GM23338 (cell line): ENCODE measurements at regions not wholly inside any gene's neighbourhood (a gene's known extent, or its start where the extent isn't known, plus 50 kb on each side); places are given as distances from the start of the nearest gene placed in this dataset.

ENCODE experiments used
- ATAC-seq: fragments of 200-7000 bp; cut with Tn5 transposase; 3 replicates; pipeline ENCODE4 v1.9.1; 2020
- DNase-seq: peaks from one replicate; pipeline ENCODE4 v3.0.0-alpha.2; 2015; ENCODE audit warnings: low spot score
- H2AFZ ChIP-seq: fragments of 200-600 bp; sonication (generic); 2 replicates; pipeline ENCODE4 v1.8.0; 2016; ENCODE audit warnings: antibody characterized with exemption, mild to moderate bottlenecking, moderate library complexity
- H3F3A ChIP-seq: fragments of 200-600 bp; sonication (generic); replicated peaks from 2 replicates; pipeline ENCODE4 v1.8.0; 2017; ENCODE audit warnings: antibody characterized with exemption, mixed run types, low read depth
- H3K27ac ChIP-seq: fragments of 200-600 bp; sonication (generic); 2 replicates; pipeline ENCODE4 v1.6.1; 2016; ENCODE audit warnings: low read depth
- H3K27me3 ChIP-seq: fragments of 200-600 bp; sonication (generic); 2 replicates; pipeline ENCODE4 v1.8.0; 2016; ENCODE audit warnings: mild to moderate bottlenecking, mixed run types, moderate library complexity; ENCODE audit not compliant: insufficient read depth
- H3K36me3 ChIP-seq: fragments of 200-600 bp; sonication (generic); 2 replicates; pipeline ENCODE4 v1.8.0; 2016; ENCODE audit warnings: mild to moderate bottlenecking; ENCODE audit not compliant: insufficient read depth
- H3K4me1 ChIP-seq: fragments of 200-600 bp; sonication (generic); 2 replicates; pipeline ENCODE4 v1.8.0; 2016; ENCODE audit warnings: mild to moderate bottlenecking, moderate library complexity; ENCODE audit not compliant: insufficient read depth
- H3K4me2 ChIP-seq: fragments of 200-600 bp; sonication (generic); 2 replicates; pipeline ENCODE4 v1.7.1; 2017; ENCODE audit warnings: mixed run types
- H3K4me3 ChIP-seq: fragments of 200-600 bp; sonication (generic); 2 replicates; pipeline ENCODE4 v1.6.1; 2016; ENCODE audit warnings: mixed run types
- H3K79me2 ChIP-seq: fragments of 200-600 bp; sonication (generic); replicated peaks from 2 replicates; pipeline ENCODE4 v1.8.0; 2017; ENCODE audit warnings: mild to moderate bottlenecking; ENCODE audit not compliant: insufficient read depth
- H3K9me2 ChIP-seq: fragments of 200-600 bp; sonication (generic); 2 replicates; pipeline ENCODE4 v1.8.0; 2017; ENCODE audit not compliant: insufficient read depth
- H4K20me1 ChIP-seq: fragments of 200-600 bp; sonication (generic); replicated peaks from 2 replicates; pipeline ENCODE4 v1.8.0; 2017; ENCODE audit warnings: mild to moderate bottlenecking; ENCODE audit not compliant: insufficient read depth
- H3K27ac Mint-ChIP-seq: 2 replicates; pipeline ENCODE4 v1.8.0; 2020; ENCODE audit warnings: inconsistent platforms, mild to moderate bottlenecking, moderate library complexity, mixed read lengths
- H3K27me3 Mint-ChIP-seq: 3 replicates; pipeline ENCODE4 v1.8.0; 2022; ENCODE audit warnings: low read depth, mild to moderate bottlenecking, moderate library complexity, mixed read lengths, inconsistent platforms; ENCODE audit not compliant: insufficient read depth, poor library complexity
- H3K36me3 Mint-ChIP-seq: 3 replicates; pipeline ENCODE4 v1.8.0; 2021; ENCODE audit warnings: low read depth, mild to moderate bottlenecking, inconsistent platforms, moderate library complexity, mixed read lengths
- H3K4me1 Mint-ChIP-seq: 3 replicates; pipeline ENCODE4 v1.8.0; 2020; ENCODE audit warnings: mild to moderate bottlenecking, inconsistent platforms, mixed read lengths
- H3K4me3 Mint-ChIP-seq: 3 replicates; pipeline ENCODE4 v1.8.0; 2021; ENCODE audit warnings: moderate library complexity, mild to moderate bottlenecking, inconsistent platforms, mixed read lengths
- H3K9me3 Mint-ChIP-seq: 3 replicates; pipeline ENCODE4 v1.8.0; 2020; ENCODE audit warnings: moderate library complexity, mild to moderate bottlenecking, inconsistent platforms, mixed read lengths
- CREB1 ChIP-seq: fragments of 250-450 bp; sonication (Bioruptor Pico); IDR thresholded peaks from 2 replicates; pipeline ENCODE4 v1.5.0; 2020; ENCODE audit warnings: low read depth, mild to moderate bottlenecking, moderate library complexity
- EZH2phosphoT487 ChIP-seq: fragments of 200-600 bp; sonication (generic); IDR thresholded peaks from one replicate; pipeline ENCODE4 v1.8.1; 2018; ENCODE audit warnings: antibody characterized with exemption; ENCODE audit not compliant: unreplicated experiment
- JUNB ChIP-seq: IDR thresholded peaks from one replicate; pipeline ENCODE4 v1.6.1; 2016; ENCODE audit warnings: antibody characterized with exemption; ENCODE audit not compliant: unreplicated experiment
- NANOG ChIP-seq: IDR thresholded peaks from 2 replicates; pipeline ENCODE4 v1.6.1; 2016; ENCODE audit warnings: antibody characterized with exemption, borderline replicate concordance
- POLR2AphosphoS5 ChIP-seq: IDR thresholded peaks from 2 replicates; pipeline ENCODE4 v1.6.1; 2016; ENCODE audit warnings: antibody characterized with exemption, low read depth
- STAT1 ChIP-seq: IDR thresholded peaks from one replicate; pipeline ENCODE4 v1.6.1; 2016; ENCODE audit warnings: antibody characterized with exemption; ENCODE audit not compliant: unreplicated experiment
- TF ChIP-seq, protein P1 (sequence below): IDR thresholded peaks from 2 replicates; pipeline ENCODE4 v1.6.1; 2016; ENCODE audit warnings: antibody characterized with exemption
- TF ChIP-seq, protein P2 (sequence below): IDR thresholded peaks from one replicate; pipeline ENCODE4 v1.6.1; 2018; ENCODE audit warnings: antibody characterized with exemption; ENCODE audit not compliant: unreplicated experiment
- TF ChIP-seq, protein P3 (sequence below), 2 experiments: fragments of 200-600 bp in 1 of 2; sonication (generic) in 1 of 2; conservative IDR thresholded peaks; 2 replicates each; pipeline versions ENCODE4 v1.5.1 to v1.6.1; 2016 to 2017; ENCODE audit warnings: antibody characterized with exemption in 2 of 2, low read depth in 2 of 2, mild to moderate bottlenecking in 2 of 2, moderate library complexity in 1 of 2

DNA sequence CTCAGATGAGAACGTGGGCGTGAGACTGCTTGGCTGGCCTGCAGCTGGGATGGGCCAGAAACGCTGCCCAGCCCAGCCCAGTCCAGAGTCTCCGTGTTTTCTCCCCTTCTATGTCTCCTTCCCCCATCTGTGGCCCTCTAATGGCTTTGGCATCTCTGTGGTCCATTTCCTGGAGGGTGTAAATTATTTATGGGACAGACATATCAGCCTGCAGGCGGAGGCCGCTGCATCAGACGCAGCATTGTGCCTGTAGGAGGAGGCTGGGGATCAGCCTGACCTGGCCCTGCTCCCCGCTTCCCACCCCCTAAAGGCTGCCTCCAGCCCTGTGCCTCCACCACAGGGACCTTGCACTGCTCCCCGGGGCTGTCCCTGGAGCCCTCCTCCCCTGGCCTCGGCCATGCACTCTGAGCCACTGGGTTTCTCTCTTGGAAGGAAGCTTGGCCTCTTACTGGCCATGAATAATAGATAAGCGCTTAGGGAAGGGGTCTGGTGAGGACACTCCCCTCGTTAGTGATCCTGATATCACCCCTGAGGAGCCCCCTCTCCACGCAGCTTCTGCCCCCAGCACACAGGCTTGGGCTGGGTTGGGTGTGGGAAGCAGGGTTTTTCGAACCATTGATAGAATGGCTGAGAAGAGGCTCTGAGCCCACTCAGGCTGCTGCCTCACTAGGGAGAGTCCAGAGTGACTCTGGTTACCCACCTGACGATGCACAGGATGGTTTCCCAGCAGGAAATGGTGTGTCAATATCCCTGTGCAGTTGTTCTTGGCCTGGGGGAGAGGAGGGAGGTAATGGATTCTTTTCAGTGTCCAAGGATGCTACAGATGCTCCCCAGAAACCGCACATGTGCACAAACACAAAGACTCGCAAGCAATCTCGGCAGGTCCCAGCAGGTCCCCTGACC lies 185.5 kb downstream of the MYCN start:
- peaks cover 6% of the 10 kb centered on the region; the same call in 1 of the 2 replicates for H3K9me2 ChIP-seq
- DNase-seq (no peak), ATAC-seq (no peak)
- no peaks in the 10 kb centered on the region for H3K36me3 ChIP-seq
- no peak overlapping the region for H3K4me3 ChIP-seq
- no peak for TF ChIP-seq CREB1 (CRISPR knock-in tag)
- peaks cover 3% of the 10 kb centered on the region for H3K27me3 Mint-ChIP-seq
- no peak overlapping the region for H3K27ac ChIP-seq
- peaks cover 5% of the 10 kb centered on the region; the same call in 1 of the 3 replicates for H3K36me3 Mint-ChIP-seq
- no peak overlapping the region for H3K4me3 Mint-ChIP-seq
- no peaks in the 10 kb centered on the region; the same call in 2 of the 3 replicates for H3K4me1 Mint-ChIP-seq
- H3K27ac Mint-ChIP-seq = no peak overlapping the region
- no peaks in the 10 kb centered on the region for H3K79me2 ChIP-seq
- no peaks in the 10 kb centered on the region for H3K4me1 ChIP-seq
- peaks cover 3% of the 10 kb centered on the region; the same call in 1 of the 3 replicates for H3K9me3 Mint-ChIP-seq
- H3K4me2 ChIP-seq = no peak overlapping the region
- no peaks in the 10 kb centered on the region for H3F3A ChIP-seq
- H4K20me1 ChIP-seq = no peaks in the 10 kb centered on the region
- 0 out of 2 replicates have a peak overlapping the region, but pooled peaks have one; percentile 28 for H2AFZ ChIP-seq
- H3K27me3 ChIP-seq = no peaks in the 10 kb centered on the region

GRCh38 chr2:16124881-16125613 lies 184.7 kb downstream of the MYCN start:
- H3K36me3 Mint-ChIP-seq = peaks cover 7% of the 10 kb centered on the region; the same call in 1 of the 3 replicates
- H3K9me3 Mint-ChIP-seq = peaks cover 3% of the 10 kb centered on the region; the same call in 1 of the 3 replicates
- H3K4me1 Mint-ChIP-seq = no peaks in the 10 kb centered on the region; the same call in 2 of the 3 replicates
- H3K79me2 ChIP-seq = no peaks in the 10 kb centered on the region
- no peak overlapping the region for H3K27ac Mint-ChIP-seq
- H2AFZ ChIP-seq = peak overlapping the region; percentile 28; the same call in 1 of the 2 replicates
- peaks cover 6% of the 10 kb centered on the region; the same call in 1 of the 2 replicates for H3K9me2 ChIP-seq
- H3K4me3 Mint-ChIP-seq = no peak overlapping the region
- H3K4me1 ChIP-seq = no peaks in the 10 kb centered on the region
- H4K20me1 ChIP-seq = no peaks in the 10 kb centered on the region
- H3K27ac ChIP-seq = no peak overlapping the region
- H3K36me3 ChIP-seq = no peaks in the 10 kb centered on the region
- H3K4me3 ChIP-seq = no peak overlapping the region
- H3K4me2 ChIP-seq = no peak overlapping the region
- no peak for DNase-seq
- no peak for ATAC-seq
- no peaks in the 10 kb centered on the region for H3F3A ChIP-seq
- no peaks in the 10 kb centered on the region for H3K27me3 ChIP-seq
- H3K27me3 Mint-ChIP-seq = peaks cover 5% of the 10 kb centered on the region
- TF ChIP-seq, protein P1, sequence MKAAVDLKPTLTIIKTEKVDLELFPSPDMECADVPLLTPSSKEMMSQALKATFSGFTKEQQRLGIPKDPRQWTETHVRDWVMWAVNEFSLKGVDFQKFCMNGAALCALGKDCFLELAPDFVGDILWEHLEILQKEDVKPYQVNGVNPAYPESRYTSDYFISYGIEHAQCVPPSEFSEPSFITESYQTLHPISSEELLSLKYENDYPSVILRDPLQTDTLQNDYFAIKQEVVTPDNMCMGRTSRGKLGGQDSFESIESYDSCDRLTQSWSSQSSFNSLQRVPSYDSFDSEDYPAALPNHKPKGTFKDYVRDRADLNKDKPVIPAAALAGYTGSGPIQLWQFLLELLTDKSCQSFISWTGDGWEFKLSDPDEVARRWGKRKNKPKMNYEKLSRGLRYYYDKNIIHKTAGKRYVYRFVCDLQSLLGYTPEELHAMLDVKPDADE = no peak
- no peak for TF ChIP-seq JUNB
- TF ChIP-seq, protein P2, sequence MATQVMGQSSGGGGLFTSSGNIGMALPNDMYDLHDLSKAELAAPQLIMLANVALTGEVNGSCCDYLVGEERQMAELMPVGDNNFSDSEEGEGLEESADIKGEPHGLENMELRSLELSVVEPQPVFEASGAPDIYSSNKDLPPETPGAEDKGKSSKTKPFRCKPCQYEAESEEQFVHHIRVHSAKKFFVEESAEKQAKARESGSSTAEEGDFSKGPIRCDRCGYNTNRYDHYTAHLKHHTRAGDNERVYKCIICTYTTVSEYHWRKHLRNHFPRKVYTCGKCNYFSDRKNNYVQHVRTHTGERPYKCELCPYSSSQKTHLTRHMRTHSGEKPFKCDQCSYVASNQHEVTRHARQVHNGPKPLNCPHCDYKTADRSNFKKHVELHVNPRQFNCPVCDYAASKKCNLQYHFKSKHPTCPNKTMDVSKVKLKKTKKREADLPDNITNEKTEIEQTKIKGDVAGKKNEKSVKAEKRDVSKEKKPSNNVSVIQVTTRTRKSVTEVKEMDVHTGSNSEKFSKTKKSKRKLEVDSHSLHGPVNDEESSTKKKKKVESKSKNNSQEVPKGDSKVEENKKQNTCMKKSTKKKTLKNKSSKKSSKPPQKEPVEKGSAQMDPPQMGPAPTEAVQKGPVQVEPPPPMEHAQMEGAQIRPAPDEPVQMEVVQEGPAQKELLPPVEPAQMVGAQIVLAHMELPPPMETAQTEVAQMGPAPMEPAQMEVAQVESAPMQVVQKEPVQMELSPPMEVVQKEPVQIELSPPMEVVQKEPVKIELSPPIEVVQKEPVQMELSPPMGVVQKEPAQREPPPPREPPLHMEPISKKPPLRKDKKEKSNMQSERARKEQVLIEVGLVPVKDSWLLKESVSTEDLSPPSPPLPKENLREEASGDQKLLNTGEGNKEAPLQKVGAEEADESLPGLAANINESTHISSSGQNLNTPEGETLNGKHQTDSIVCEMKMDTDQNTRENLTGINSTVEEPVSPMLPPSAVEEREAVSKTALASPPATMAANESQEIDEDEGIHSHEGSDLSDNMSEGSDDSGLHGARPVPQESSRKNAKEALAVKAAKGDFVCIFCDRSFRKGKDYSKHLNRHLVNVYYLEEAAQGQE = no peak
- no peak for TF ChIP-seq EZH2phosphoT487
- TF ChIP-seq, protein P3, sequence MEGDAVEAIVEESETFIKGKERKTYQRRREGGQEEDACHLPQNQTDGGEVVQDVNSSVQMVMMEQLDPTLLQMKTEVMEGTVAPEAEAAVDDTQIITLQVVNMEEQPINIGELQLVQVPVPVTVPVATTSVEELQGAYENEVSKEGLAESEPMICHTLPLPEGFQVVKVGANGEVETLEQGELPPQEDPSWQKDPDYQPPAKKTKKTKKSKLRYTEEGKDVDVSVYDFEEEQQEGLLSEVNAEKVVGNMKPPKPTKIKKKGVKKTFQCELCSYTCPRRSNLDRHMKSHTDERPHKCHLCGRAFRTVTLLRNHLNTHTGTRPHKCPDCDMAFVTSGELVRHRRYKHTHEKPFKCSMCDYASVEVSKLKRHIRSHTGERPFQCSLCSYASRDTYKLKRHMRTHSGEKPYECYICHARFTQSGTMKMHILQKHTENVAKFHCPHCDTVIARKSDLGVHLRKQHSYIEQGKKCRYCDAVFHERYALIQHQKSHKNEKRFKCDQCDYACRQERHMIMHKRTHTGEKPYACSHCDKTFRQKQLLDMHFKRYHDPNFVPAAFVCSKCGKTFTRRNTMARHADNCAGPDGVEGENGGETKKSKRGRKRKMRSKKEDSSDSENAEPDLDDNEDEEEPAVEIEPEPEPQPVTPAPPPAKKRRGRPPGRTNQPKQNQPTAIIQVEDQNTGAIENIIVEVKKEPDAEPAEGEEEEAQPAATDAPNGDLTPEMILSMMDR (conservative IDR thresholded peaks at IDR 0.05; ENCODE audit: low read depth in 2 of 2) = no peak
- no peak for TF ChIP-seq STAT1
- TF ChIP-seq POLR2AphosphoS5 = no peak
- TF ChIP-seq NANOG = no peak
